ENCODE measurements at regions not wholly inside any gene's neighbourhood (a gene's known extent, or its start where the extent isn't known, plus 50 kb on each side); places are given as distances from the start of the nearest gene placed in this dataset.
"Not testable (repeated sequence)": the region's sequence is repeated elsewhere in the genome, so short reads cannot be mapped to it uniquely, and the experiment has no call there.

- H3K4me3 ChIP-seq (ENCODE audit: low read depth, low read length), result no peak overlapping the region
- no peak for TF ChIP-seq POLR2A (IDR thresholded peaks at IDR 0.05; ENCODE audit: extremely low read depth, insufficient read length)
- no peak for TF ChIP-seq CTCF (IDR thresholded peaks at IDR 0.05; ENCODE audit: low read depth, low read length)
- no peak for TF ChIP-seq MAX (IDR thresholded peaks at IDR 0.05; ENCODE audit: low read depth, low read length)
- TF ChIP-seq MYC (IDR thresholded peaks at IDR 0.05; ENCODE audit: low read depth, low read length), result no peak
- DNase-seq (ENCODE audit: low read depth), result no peak
Measured at GRCh38 chr12:17302001-17302400, 696.0 kb upstream of the LMO3 start.

- DNase-seq (ENCODE audit: low read depth), result no peak
- TF ChIP-seq MYC (IDR thresholded peaks at IDR 0.05; ENCODE audit: low read depth, low read length) (no peak), MAX (IDR thresholded peaks at IDR 0.05; ENCODE audit: low read depth, low read length) (no peak), CTCF (IDR thresholded peaks at IDR 0.05; ENCODE audit: low read depth, low read length) (no peak), POLR2A (IDR thresholded peaks at IDR 0.05; ENCODE audit: extremely low read depth, insufficient read length) (no peak)
- H3K4me3 ChIP-seq (ENCODE audit: low read depth, low read length), result no peak overlapping the region
Measured at GRCh38 chr12:17301544-17301943, 695.6 kb upstream of the LMO3 start.

- TF ChIP-seq POLR2A (IDR thresholded peaks at IDR 0.05; ENCODE audit: extremely low read depth, insufficient read length) (no peak), MYC (IDR thresholded peaks at IDR 0.05; ENCODE audit: low read depth, low read length) (no peak)
- peak; percentile 25 for DNase-seq (ENCODE audit: low read depth)
- H3K4me3 ChIP-seq (ENCODE audit: low read depth, low read length), result no peak overlapping the region
Measured at GRCh38 chr12:17296882-17297281, 690.9 kb upstream of the LMO3 start.

- DNase-seq (ENCODE audit: low read depth), result no peak
- no peak overlapping the region for H3K4me3 ChIP-seq (ENCODE audit: low read depth, low read length)
- TF ChIP-seq CTCF (IDR thresholded peaks at IDR 0.05; ENCODE audit: low read depth, low read length), result no peak
- TF ChIP-seq MYC (IDR thresholded peaks at IDR 0.05; ENCODE audit: low read depth, low read length), result no peak
- no peak for TF ChIP-seq POLR2A (IDR thresholded peaks at IDR 0.05; ENCODE audit: extremely low read depth, insufficient read length)
- TF ChIP-seq MAX (IDR thresholded peaks at IDR 0.05; ENCODE audit: low read depth, low read length), result no peak
Measured at GRCh38 chr12:17286874-17287273, 680.9 kb upstream of the LMO3 start.

- no peak overlapping the region for H3K4me3 ChIP-seq (ENCODE audit: low read depth, low read length)
- no peak for DNase-seq (ENCODE audit: low read depth)
Measured at GRCh38 chr12:17284873-17285272, 678.9 kb upstream of the LMO3 start.

GRCh38 chr12:17283563-17283962 lies 677.6 kb upstream of the LMO3 start:
- no peak overlapping the region for H3K4me3 ChIP-seq (ENCODE audit: low read depth, low read length)
- TF ChIP-seq POLR2A (IDR thresholded peaks at IDR 0.05; ENCODE audit: extremely low read depth, insufficient read length) (no peak), MYC (IDR thresholded peaks at IDR 0.05; ENCODE audit: low read depth, low read length) (no peak), MAX (IDR thresholded peaks at IDR 0.05; ENCODE audit: low read depth, low read length) (no peak), CTCF (IDR thresholded peaks at IDR 0.05; ENCODE audit: low read depth, low read length) (no peak)
- DNase-seq (ENCODE audit: low read depth), result no peak

More at GRCh38 chr12:17284873-17285272, 678.9 kb upstream of the LMO3 start:
- TF ChIP-seq MAX (IDR thresholded peaks at IDR 0.05; ENCODE audit: low read depth, low read length) (no peak), POLR2A (IDR thresholded peaks at IDR 0.05; ENCODE audit: extremely low read depth, insufficient read length) (no peak), CTCF (IDR thresholded peaks at IDR 0.05; ENCODE audit: low read depth, low read length) (no peak), MYC (IDR thresholded peaks at IDR 0.05; ENCODE audit: low read depth, low read length) (no peak)

- not testable (repeated sequence) for DNase-seq (ENCODE audit: low read depth); H3K4me3 ChIP-seq (ENCODE audit: low read depth, low read length)
Measured at GRCh38 chr12:17282169-17282568, 676.2 kb upstream of the LMO3 start.

All from NB4 (cell line).